Right forelimb (tissue), 1 donor: ENCODE measurements at regions not wholly inside any gene's neighbourhood (a gene's known extent, or its start where the extent isn't known, plus 50 kb on each side); places are given as distances from the start of the nearest gene placed in this dataset.

ENCODE experiments used
- DNase-seq: peaks from one replicate; pipeline ENCODE4 v3.0.0-alpha.2; 2018

GRCh38 chr16:54231919-54232318, 54.7 kb downstream of the IRX3 start:
- no peak for DNase-seq

DNA sequence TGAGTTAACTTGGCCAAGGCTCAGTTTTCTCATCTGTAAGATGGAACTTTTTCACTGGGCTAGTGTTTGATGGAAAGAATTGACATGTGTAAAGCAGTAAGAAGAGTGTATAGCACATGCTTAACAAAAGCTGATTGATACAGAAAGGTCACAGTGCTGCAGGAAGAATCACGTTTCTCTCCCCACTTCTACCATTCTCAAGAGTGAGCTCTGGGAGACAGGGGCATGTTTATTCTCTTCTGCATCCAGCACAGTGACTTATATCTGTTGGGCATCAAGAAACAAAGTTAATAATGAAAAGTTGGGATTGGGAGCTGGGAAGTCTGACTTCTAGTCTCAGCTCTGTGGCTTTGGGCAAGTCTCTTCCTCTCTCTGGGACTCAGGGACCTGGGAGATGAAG, 55.3 kb downstream of the IRX3 start:
- DNase-seq = no peak

GRCh38 chr16:54228325-54228724, 58.3 kb downstream of the IRX3 start:
- no peak for DNase-seq

- DNase-seq = no peak
Measured at GRCh38 chr16:54226296-54227010, 60.1 kb downstream of the IRX3 start.

DNA sequence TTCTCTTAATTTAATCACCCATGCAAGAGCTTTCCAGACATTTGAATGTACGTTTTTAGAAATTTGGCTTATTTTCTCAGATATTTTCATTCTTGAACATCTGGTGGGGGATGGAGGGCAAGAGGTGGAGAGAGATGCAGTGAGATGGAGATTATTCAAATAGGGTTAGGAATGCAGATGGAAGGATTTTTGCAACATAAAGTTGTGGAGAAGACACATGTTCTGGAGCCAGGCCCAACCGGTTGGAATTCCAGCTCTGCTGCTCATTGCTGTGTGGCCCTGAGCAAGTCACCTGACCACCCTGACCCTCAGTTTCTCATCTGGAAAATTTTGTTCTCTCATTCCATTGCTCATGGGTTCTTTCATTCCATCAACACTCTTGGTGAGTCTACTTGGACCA, 66.9 kb downstream of the IRX3 start:
- DNase-seq = no peak

DNA sequence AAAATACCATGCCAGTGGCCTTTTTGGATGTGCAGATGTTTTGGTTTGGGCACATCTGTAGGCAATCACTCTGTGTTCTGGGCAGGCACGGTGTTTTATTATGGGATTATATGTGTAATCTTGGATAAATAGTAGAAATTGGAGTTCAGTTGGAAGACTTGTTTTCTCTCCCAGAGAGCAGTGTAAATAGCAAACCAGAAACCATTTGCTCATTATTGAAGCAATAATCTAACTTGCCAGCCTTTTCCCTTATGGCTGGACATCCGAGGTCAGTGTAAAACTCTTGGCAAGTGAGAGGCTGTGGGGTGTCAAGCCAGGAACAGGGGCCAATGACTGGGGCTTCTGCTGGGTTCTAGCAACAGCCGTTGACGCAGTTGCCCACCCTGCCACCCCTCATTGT, 69.9 kb downstream of the IRX3 start:
- peak; percentile 48 for DNase-seq

DNA sequence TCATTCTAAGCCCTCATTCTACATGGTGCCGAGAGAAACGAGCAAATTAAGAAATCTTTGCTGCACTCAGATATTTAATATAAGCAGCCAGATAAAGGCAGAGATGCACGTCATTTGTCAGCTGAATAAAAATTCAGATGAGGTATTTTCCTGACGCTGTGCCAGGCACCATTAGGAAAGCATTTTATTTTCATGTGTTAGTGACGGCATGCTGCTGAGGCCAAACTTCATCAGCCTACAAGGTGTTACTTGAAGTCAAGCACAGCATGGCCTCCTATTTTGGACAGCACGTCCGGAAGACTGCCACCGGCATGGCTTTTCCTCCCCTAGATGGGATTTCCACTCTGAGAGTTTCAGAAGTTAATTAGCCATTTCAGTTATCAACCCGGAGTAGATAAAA, 70.3 kb downstream of the IRX3 start:
- DNase-seq = peak; percentile 64

DNA sequence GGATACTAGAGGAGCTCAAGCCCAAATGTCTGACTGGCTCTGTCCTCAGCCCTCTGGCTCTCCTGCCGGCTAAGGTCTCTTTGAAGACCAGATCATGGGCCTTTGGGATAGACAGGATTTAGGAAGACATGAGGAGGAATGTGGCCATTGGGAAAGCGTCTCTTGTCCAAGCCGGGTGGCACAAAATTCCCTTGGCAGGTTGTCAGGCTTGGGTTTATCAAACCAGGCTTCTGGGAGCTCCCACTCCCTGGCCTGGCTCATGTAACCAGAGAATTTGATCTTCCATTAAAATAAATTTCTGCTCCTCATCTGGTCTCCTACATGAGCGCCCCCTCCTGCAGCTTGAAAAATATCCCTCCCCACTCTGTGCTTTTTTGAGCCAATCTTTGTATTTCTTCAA, 71.1 kb downstream of the IRX3 start:
- DNase-seq = no peak

GRCh38 chr16:54213322-54213721, 73.3 kb downstream of the IRX3 start:
- no peak for DNase-seq

DNA sequence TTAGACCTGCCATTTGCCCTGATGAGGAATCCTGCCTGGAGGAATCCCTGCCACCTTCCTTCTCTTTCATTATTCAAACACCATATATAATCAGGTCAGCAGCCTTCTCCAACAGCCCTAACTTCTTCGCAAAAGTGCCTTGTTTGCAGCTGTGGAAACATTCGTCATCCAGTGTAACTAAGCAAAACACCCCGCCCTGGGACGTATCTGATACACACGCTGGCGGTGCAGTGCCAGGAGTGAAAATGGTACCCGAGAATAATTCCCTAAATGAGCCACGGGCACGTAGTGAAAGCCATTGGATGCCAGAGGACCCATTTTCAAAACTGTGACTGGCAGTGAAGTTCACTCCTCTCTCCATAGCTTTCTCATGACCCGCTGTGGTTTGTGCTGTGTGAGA, 73.7 kb downstream of the IRX3 start:
- no peak for DNase-seq

DNA sequence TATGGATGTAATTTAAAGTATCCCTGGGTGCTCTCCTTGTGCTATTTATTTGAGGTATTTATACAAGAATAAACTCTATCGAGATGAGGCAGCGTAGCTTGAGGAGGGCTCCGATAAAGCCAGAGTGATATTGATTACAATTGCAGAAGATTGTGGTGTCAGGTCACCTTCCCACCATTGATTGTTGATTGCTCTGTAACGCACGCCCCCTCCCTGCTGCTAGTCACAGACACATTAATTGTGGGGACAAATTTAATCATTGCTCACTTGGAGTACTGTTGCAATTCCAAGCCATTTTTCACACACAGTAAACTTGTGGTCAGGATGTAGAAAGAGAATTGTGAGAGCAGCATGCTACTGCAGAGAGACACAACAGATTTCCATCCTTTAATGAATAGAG, 75.4 kb downstream of the IRX3 start:
- DNase-seq = no peak

DNA sequence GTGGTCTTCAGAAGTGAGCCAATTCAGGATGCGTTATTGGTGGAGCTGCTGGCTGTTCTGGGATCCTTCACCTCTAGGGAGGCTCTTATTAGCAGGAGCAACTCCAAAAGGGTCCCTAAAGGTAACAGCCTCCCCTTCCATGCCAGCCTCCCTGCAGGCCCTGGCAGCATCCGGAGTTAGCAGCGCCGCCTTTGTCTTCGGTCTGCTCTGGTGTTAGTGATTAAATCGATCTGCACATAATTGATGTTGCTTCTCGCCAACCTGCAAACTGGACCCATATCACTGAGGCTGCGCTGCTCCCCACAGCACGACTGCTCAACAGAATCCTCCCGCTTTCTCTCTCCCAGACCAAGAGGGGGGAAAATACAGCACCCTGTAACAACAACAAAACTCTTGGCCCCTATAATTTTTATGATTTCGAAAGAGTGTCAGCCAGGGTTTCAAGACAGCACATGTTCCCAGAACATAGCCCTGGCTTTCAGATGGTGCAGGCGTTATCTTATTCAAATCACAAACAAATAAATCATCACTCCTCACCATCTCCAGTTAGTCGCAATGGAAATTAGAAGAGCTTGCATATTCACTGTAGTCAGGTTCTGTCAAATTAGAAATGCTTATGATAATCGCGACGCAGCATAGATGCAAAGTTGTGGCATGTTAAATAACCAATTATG, 76.0 kb downstream of the IRX3 start:
- no peak for DNase-seq

GRCh38 chr16:54208237-54208636, 78.3 kb downstream of the IRX3 start:
- DNase-seq = no peak

DNA sequence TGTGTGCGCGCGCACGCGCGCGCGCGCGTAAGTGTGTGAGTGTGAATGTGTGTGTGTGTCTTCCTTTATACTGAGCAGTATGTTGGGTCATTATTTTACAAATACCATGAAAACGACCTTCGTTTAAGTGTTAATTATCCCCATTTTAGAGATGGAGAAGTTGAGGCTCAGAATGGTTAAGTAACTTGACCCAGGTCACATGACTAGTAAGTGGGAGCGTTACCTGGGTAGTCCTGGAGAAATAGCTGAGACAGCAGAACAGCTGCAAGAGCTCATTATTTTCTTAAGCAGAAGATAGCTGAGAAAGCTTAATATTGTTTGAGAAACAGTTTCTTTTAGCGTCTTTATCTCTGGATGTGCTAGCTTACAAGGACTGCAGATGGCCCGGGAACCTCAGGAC, 78.8 kb downstream of the IRX3 start:
- DNase-seq = no peak

DNA sequence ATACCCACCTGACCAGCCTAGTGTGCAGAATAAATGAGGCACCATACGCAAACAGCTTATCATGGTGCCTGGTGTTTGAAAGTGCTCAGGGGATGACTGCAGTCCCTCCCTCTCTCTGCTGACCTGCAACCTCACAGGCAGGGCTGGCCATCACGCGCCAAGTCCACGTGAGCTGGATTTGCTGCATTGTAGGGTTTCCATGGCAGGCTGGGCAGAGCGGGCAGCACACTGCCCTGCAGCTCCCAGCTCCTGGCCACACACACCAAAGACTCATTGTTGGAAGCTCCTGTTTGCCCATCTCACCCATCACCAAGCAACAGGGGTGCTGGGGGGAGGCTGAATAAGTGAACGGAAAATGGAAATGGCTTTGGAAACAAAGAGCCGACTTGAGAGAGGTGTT, 81.8 kb downstream of the IRX3 start:
- no peak for DNase-seq

- DNase-seq = no peak
Measured at GRCh38 chr16:54203851-54204505, 82.6 kb downstream of the IRX3 start.

DNA sequence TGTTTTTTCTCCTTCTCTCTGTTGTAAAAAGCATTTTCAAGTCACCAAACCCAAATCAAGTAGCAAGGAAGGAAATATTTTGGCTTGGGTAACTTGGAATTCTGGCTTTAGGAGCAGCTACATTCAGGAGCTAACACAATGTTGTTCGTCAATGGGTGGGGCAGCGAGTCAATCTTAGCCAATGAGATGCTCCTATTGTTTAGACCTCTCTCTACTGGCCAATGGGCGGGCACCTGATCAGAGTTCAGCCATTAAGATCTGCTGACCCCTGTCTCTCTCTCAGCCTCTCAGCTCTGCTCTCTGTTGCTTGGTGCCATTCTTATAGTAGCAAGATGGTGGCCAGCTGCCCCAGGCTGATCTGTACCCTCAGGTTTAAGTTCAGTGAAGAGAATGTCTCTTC, 83.2 kb downstream of the IRX3 start:
- no peak for DNase-seq
